ENCODE measurements at regions not wholly inside any gene's neighbourhood (a gene's known extent, or its start where the extent isn't known, plus 50 kb on each side); places are given as distances from the start of the nearest gene placed in this dataset.

DNA sequence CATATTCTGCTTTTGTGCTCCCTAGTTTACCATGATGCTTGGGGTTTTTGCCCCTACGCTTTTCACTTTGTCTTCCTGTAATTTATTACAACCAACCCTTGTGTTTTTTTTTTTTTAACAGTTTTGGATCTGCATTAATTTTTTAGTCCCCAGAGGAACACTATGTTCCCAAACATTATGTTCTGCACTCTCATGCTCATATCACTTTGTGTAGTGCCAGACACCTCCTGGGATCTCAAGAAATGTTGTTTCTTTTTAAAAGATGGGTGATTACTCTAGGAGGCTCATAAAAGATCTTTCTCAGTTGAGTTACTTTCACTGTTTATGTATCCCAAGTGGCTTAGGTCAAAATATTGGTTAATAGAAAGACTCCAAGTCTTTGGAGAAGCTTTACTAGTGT, 116.2 kb upstream of the MKLN1 start:
- TF ChIP-seq, protein P1, sequence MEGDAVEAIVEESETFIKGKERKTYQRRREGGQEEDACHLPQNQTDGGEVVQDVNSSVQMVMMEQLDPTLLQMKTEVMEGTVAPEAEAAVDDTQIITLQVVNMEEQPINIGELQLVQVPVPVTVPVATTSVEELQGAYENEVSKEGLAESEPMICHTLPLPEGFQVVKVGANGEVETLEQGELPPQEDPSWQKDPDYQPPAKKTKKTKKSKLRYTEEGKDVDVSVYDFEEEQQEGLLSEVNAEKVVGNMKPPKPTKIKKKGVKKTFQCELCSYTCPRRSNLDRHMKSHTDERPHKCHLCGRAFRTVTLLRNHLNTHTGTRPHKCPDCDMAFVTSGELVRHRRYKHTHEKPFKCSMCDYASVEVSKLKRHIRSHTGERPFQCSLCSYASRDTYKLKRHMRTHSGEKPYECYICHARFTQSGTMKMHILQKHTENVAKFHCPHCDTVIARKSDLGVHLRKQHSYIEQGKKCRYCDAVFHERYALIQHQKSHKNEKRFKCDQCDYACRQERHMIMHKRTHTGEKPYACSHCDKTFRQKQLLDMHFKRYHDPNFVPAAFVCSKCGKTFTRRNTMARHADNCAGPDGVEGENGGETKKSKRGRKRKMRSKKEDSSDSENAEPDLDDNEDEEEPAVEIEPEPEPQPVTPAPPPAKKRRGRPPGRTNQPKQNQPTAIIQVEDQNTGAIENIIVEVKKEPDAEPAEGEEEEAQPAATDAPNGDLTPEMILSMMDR (IDR thresholded peaks at IDR 0.05), result no peak
- TF ChIP-seq EZH2 (IDR thresholded peaks at IDR 0.05; ENCODE audit: borderline replicate concordance, insufficient read depth, low read depth, low read length, poor library complexity, severe bottlenecking), result no peak

Measured in B cell (primary cell).